ENCODE measurements at regions not wholly inside any gene's neighbourhood (a gene's known extent, or its start where the extent isn't known, plus 50 kb on each side); places are given as distances from the start of the nearest gene placed in this dataset.
"Not testable (repeated sequence)": the region's sequence is repeated elsewhere in the genome, so short reads cannot be mapped to it uniquely, and the experiment has no call there.

GRCh38 chr15:70367913-70368705 is 270.4 kb upstream of the TLE3 start:
- FAIRE-seq; ATAC-seq; DNase-seq (ENCODE audit: extremely low read depth in 1 of 4, low spot score in 3 of 4); H3K79me2 ChIP-seq (ENCODE audit: control insufficient read depth, insufficient read depth, low read length); BruUV-seq (replicated peaks); H3K4me2 ChIP-seq (ENCODE audit: insufficient read depth, low read length); intact Hi-C loops (cut with micrococcal nuclease); H3K27ac ChIP-seq (ENCODE audit: extremely low read depth, low read depth, low read length); H3K4me1 ChIP-seq (replicated peaks in 1 of 2; ENCODE audit: control insufficient read depth in 2 of 2, insufficient read depth in 2 of 2, low read length in 2 of 2); H3K9me1 ChIP-seq (ENCODE audit: control insufficient read depth, insufficient read depth, low read length); H3K4me3 ChIP-seq; H3K27me3 ChIP-seq (ENCODE audit: control insufficient read depth in 2 of 2, insufficient read depth in 2 of 2, low read length in 2 of 2); H3K36me3 ChIP-seq (ENCODE audit: control insufficient read depth, insufficient read depth, low read length); H3K9me3 ChIP-seq (replicated peaks; ENCODE audit: control insufficient read depth, insufficient read depth, low read depth, low read length); in situ Hi-C loops (cut with MboI); H3K9ac ChIP-seq (ENCODE audit: insufficient read depth in 1 of 2, low read depth in 2 of 2, low read length in 2 of 2); H2AFZ ChIP-seq (ENCODE audit: low read depth, low read length); H4K20me1 ChIP-seq (replicated peaks; ENCODE audit: control insufficient read depth, insufficient read depth, low read length): not testable (repeated sequence)
- TF ChIP-seq, protein P1, sequence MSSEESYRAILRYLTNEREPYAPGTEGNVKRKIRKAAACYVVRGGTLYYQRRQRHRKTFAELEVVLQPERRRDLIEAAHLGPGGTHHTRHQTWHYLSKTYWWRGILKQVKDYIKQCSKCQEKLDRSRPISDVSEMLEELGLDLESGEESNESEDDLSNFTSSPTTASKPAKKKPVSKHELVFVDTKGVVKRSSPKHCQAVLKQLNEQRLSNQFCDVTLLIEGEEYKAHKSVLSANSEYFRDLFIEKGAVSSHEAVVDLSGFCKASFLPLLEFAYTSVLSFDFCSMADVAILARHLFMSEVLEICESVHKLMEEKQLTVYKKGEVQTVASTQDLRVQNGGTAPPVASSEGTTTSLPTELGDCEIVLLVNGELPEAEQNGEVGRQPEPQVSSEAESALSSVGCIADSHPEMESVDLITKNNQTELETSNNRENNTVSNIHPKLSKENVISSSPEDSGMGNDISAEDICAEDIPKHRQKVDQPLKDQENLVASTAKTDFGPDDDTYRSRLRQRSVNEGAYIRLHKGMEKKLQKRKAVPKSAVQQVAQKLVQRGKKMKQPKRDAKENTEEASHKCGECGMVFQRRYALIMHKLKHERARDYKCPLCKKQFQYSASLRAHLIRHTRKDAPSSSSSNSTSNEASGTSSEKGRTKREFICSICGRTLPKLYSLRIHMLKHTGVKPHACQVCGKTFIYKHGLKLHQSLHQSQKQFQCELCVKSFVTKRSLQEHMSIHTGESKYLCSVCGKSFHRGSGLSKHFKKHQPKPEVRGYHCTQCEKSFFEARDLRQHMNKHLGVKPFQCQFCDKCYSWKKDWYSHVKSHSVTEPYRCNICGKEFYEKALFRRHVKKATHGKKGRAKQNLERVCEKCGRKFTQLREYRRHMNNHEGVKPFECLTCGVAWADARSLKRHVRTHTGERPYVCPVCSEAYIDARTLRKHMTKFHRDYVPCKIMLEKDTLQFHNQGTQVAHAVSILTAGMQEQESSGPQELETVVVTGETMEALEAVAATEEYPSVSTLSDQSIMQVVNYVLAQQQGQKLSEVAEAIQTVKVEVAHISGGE (CRISPR knock-in tag; IDR thresholded peaks at IDR 0.05): 0 out of 6 replicates have a peak, but pooled peaks of 1 of the 3 experiments have one; percentile 12
- POLR2A ChIA-PET: interaction anchor here (0.6 kb wide), 1 partner anchor 121 kb away, joined by 5 read pairs; no protein-coding TSS in a partner anchor
- CTCF ChIA-PET (ENCODE audit: low intra/inter-chr PET ratio): interaction anchor here (0.6 kb wide), 1 partner anchor 92 kb away, joined by 4 read pairs; no protein-coding TSS in a partner anchor
- 9% methylated on average over 13 of the region's 14 CpGs for WGBS (ENCODE audit: insufficient coverage, low coverage, missing lambda C conversion rate)

- H3K4me3 ChIP-seq; CTCF ChIA-PET (ENCODE audit: low intra/inter-chr PET ratio); H3K9me1 ChIP-seq (ENCODE audit: control insufficient read depth, insufficient read depth, low read length); H3K27ac ChIP-seq (ENCODE audit: extremely low read depth, low read depth, low read length); H3K4me1 ChIP-seq (replicated peaks in 1 of 2; ENCODE audit: control insufficient read depth in 2 of 2, insufficient read depth in 2 of 2, low read length in 2 of 2); ATAC-seq; H3K36me3 ChIP-seq (ENCODE audit: control insufficient read depth, insufficient read depth, low read length); intact Hi-C loops (cut with micrococcal nuclease); H3K9me3 ChIP-seq (replicated peaks; ENCODE audit: control insufficient read depth, insufficient read depth, low read depth, low read length); H3K9ac ChIP-seq (ENCODE audit: insufficient read depth in 1 of 2, low read depth in 2 of 2, low read length in 2 of 2); in situ Hi-C loops (cut with MboI); H3K79me2 ChIP-seq (ENCODE audit: control insufficient read depth, insufficient read depth, low read length); DNase-seq (ENCODE audit: extremely low read depth in 1 of 4, low spot score in 3 of 4); FAIRE-seq; BruUV-seq (replicated peaks); POLR2A ChIA-PET; H4K20me1 ChIP-seq (replicated peaks; ENCODE audit: control insufficient read depth, insufficient read depth, low read length); H3K4me2 ChIP-seq (ENCODE audit: insufficient read depth, low read length); H2AFZ ChIP-seq (ENCODE audit: low read depth, low read length): not testable (repeated sequence)
- WGBS (ENCODE audit: insufficient coverage, low coverage, missing lambda C conversion rate): 0% methylated on average over 3 of the region's 4 CpGs
- H3K27me3 ChIP-seq (ENCODE audit: control insufficient read depth in 2 of 2, insufficient read depth in 2 of 2, low read length in 2 of 2): peaks cover 0 to 12% of the 10 kb centered on the region in 2 experiments; a peak in 2 of 5 replicates
Measured at GRCh38 chr15:70364023-70364422, 266.3 kb upstream of the TLE3 start.
